Stimulated activated naive B cell treated with anti-CD40 and anti-IgM and Interleukin-4, amounts not matched to agents 10 μg/mL and 1 μg/mL and 100 μg/mL, for 72 hours (primary cell): ENCODE measurements at regions not wholly inside any gene's neighbourhood (a gene's known extent, or its start where the extent isn't known, plus 50 kb on each side); places are given as distances from the start of the nearest gene placed in this dataset.

ENCODE experiments used
- ATAC-seq, 2 donors: fragments of 150-1000 bp; cut with Tn5 transposase; replicated peaks; 2 replicates each; pipeline ENCODE4 v1.10.0; 2021; ENCODE audit warnings: moderate library complexity in 1 of 2
- DNase-seq: peaks from one replicate; pipeline ENCODE4 v3.0.0; 2021
- H3K27ac Mint-ChIP-seq: one replicate; pipeline ENCODE4 v1.8.0; 2022; ENCODE audit warnings: mild to moderate bottlenecking, mixed read lengths
- H3K27me3 Mint-ChIP-seq, 2 donors: one replicate each; pipeline ENCODE4 v1.8.0; 2022; ENCODE audit warnings: mixed read lengths in 2 of 2
- H3K36me3 Mint-ChIP-seq, 2 donors: one replicate each; pipeline ENCODE4 v1.8.0; 2022; ENCODE audit warnings: mixed read lengths in 2 of 2, mild to moderate bottlenecking in 1 of 2
- H3K4me1 Mint-ChIP-seq, 2 donors: one replicate each; pipeline ENCODE4 v1.8.0; 2022; ENCODE audit warnings: mixed read lengths in 2 of 2, mild to moderate bottlenecking in 1 of 2
- H3K4me3 Mint-ChIP-seq, 2 donors: one replicate each; pipeline ENCODE4 v1.8.0; 2022; ENCODE audit warnings: mild to moderate bottlenecking in 2 of 2, mixed read lengths in 2 of 2, moderate library complexity in 1 of 2
- H3K9me3 Mint-ChIP-seq, 2 donors: one replicate each; pipeline ENCODE4 v1.8.0; 2022; ENCODE audit warnings: mixed read lengths in 2 of 2, mild to moderate bottlenecking in 1 of 2

DNA sequence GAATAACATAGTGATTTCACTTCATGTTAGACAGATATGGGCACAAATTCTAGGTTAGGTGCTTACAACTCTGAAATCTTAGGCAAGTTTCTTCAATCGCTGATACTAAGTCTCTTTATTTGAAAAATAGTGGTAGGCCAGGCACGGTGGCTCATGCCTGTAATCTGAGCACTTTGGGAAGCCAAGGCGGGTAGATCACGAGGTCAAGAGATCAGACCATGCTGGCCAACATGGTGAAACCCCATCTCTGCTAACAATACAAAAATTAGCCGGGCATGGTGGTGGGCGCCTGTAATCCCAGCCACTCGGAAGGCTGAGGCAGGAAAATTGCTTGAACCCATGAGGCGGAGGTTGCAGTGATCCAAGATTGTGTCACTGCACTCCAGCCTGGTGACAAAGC lies 729.4 kb downstream of the METTL15 start:
- Mint-ChIP-seq H3K36me3 (no peaks in the 10 kb centered on the region), H3K27ac (no peak overlapping the region), H3K4me1 (no peaks in the 10 kb centered on the region), H3K27me3 (no peaks in the 10 kb centered on the region), H3K4me3 (no peak overlapping the region), H3K9me3 (peaks cover 0 to 4% of the 10 kb centered on the region in 2 donors)
- DNase-seq (no peak), ATAC-seq (no peak)

DNA sequence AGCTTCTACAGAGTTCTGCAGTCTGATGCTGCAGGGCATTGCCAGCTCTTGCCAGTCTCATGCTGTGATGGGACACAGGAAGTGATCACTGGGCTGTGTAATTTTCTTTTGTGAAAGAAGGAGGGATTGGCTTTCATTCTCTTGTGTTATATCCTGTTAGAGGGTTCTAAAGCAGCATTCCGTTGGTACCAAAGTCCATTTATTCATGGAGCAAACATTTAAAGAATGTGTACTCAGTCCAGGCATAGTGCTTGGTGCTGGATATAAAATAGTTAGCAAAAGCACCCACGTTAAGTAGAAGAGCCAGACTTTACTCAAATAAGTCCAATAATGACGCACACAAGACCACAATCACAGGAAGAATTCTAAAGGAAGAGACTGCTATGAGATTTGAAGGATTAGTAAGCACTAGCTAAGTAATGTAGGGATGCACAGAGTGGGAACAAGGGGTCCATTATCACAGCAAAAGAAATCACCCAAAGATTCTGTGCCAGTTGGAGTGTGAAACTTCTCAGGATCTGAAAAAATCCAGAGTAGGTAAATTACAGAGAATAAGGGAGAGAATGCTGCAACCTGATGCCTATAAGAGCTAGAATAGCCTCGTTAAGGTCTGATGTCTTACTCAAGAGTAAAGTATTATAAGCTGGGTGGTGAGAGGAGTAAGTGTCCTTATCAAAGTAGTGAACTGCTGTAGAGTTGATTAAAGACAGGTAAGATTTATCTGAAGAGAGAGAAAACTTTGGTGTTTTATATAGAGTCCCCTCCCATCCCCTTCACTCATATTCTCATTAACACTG lies 728.3 kb downstream of the METTL15 start:
- H3K4me1 Mint-ChIP-seq = no peaks in the 10 kb centered on the region
- ATAC-seq = no peak

DNA sequence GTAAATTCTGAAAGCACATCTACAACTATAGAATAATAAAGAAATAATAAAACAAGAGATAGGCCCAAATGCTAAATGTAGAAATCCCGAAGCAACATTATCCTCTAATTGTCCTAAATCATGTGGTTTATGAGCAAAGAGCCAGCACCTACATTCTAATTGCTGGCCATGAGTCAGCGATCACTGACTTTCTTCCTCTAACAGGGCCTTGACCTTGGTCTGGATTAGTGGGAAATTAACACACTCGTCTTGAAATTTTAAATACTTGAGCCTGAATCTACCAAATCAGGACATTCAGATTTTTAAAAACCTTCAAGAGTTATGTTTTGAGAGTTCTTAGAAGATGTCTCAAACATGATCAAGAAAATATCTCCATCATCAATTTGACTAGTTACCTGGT lies 727.6 kb downstream of the METTL15 start:
- H3K27me3 Mint-ChIP-seq = no peaks in the 10 kb centered on the region
- ATAC-seq = no peak
- H3K36me3 Mint-ChIP-seq = no peaks in the 10 kb centered on the region
- no peaks in the 10 kb centered on the region for H3K4me1 Mint-ChIP-seq
- H3K9me3 Mint-ChIP-seq = peaks cover 0 to 4% of the 10 kb centered on the region in 2 donors
- H3K27ac Mint-ChIP-seq = no peak overlapping the region
- H3K4me3 Mint-ChIP-seq = no peak overlapping the region
- no peak for DNase-seq

More for the DNA sequence above, 728.3 kb downstream of the METTL15 start:
- Mint-ChIP-seq H3K9me3 (peaks cover 0 to 4% of the 10 kb centered on the region in 2 donors), H3K27me3 (no peaks in the 10 kb centered on the region), H3K27ac (no peak overlapping the region), H3K4me3 (no peak overlapping the region), H3K36me3 (no peaks in the 10 kb centered on the region)
- DNase-seq = no peak

DNA sequence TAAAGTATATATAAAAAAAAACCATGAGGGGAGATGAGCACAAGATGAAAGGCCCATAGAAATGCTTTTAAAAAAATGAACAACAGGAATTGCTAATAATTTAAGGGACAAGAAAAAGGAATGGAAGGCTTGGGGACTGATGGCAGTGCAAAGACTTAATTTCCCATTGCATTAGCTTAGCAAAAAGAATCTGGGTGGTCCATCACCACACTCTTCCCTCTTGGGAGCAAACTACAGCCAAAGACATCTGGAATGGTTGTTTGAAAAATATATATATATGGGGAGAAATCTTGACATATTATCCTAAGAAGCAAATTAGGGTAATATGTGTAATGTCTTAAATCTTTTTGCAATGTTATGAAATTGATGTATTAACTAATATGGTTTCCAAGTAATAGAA lies 727.1 kb downstream of the METTL15 start:
- no peak overlapping the region for H3K27ac Mint-ChIP-seq
- H3K9me3 Mint-ChIP-seq = peaks cover 0 to 4% of the 10 kb centered on the region in 2 donors
- H3K36me3 Mint-ChIP-seq = no peaks in the 10 kb centered on the region
- no peaks in the 10 kb centered on the region for H3K27me3 Mint-ChIP-seq
- no peaks in the 10 kb centered on the region for H3K4me1 Mint-ChIP-seq
- no peak for DNase-seq
- no peak for ATAC-seq
- no peak overlapping the region for H3K4me3 Mint-ChIP-seq

DNA sequence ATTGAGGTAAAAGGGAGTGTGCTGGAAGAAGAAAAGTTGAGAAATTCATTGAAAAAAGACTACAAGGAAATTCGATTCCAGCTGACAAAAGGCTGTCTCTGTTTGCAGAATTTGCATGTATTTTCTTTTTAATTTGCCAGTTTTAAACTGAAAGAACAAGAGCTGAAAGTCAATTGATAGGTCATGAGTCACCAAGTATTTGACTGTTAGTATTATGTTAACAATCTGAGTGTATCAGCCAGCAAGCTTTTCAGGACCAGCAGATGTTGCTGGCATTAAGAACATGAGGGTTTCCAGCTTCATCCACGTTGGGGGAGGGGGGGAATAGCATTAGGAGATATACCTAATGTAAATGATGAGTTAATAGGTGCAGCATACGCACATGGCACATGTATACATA lies 726.7 kb downstream of the METTL15 start:
- DNase-seq (no peak), ATAC-seq (no peak)
- H3K27me3 Mint-ChIP-seq = no peaks in the 10 kb centered on the region
- H3K36me3 Mint-ChIP-seq = no peaks in the 10 kb centered on the region
- H3K9me3 Mint-ChIP-seq = peaks cover 0 to 4% of the 10 kb centered on the region in 2 donors
- H3K4me3 Mint-ChIP-seq = no peak overlapping the region
- no peaks in the 10 kb centered on the region for H3K4me1 Mint-ChIP-seq
- no peak overlapping the region for H3K27ac Mint-ChIP-seq

DNA sequence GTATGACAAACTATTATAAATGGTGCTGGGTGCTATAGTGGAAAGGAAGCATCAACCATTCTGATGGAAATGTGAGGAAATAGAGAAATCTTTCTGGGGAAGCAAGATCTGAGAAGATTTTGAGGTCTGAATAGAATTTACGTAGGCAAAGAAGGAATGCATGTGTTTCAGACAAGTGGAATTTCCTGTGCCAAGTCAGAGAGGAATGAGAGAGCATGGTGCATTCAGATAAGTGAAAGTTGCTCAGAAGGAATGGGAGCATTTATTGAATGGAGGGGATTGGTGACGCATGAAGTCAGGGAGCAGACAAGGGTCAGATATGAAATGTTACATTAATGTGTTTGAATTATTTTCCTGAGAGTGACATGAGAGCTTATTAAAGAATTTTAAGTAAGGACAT lies 725.5 kb downstream of the METTL15 start:
- Mint-ChIP-seq H3K4me1 (no peaks in the 10 kb centered on the region), H3K36me3 (no peaks in the 10 kb centered on the region), H3K27ac (no peak overlapping the region), H3K27me3 (no peaks in the 10 kb centered on the region), H3K4me3 (no peak overlapping the region), H3K9me3 (peaks cover 0 to 4% of the 10 kb centered on the region in 2 donors)
- DNase-seq (no peak), ATAC-seq (no peak)

DNA sequence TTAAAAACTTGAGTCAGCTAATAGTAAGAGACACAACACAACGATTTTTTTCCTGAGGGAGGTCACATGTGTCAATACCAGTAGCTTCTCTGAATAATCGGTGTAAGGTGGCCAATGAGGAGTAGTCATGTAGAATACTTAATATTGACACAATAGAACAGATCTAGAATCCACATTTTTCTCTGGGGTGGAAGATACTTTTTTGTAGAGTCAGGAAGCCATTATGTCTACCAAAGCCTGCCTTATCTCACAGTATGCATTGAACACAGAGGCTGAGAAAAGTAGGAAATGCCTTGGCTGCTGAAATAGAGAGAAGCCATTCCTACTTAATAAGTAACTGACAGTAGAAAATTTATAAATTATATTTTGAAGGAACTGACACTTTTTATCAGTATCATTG lies 725.0 kb downstream of the METTL15 start:
- no peaks in the 10 kb centered on the region for H3K4me1 Mint-ChIP-seq
- H3K27me3 Mint-ChIP-seq = no peaks in the 10 kb centered on the region
- ATAC-seq (no peak), DNase-seq (no peak)
- peaks cover 0 to 4% of the 10 kb centered on the region in 2 donors for H3K9me3 Mint-ChIP-seq
- no peaks in the 10 kb centered on the region for H3K36me3 Mint-ChIP-seq
- no peak overlapping the region for H3K27ac Mint-ChIP-seq
- H3K4me3 Mint-ChIP-seq = no peak overlapping the region

DNA sequence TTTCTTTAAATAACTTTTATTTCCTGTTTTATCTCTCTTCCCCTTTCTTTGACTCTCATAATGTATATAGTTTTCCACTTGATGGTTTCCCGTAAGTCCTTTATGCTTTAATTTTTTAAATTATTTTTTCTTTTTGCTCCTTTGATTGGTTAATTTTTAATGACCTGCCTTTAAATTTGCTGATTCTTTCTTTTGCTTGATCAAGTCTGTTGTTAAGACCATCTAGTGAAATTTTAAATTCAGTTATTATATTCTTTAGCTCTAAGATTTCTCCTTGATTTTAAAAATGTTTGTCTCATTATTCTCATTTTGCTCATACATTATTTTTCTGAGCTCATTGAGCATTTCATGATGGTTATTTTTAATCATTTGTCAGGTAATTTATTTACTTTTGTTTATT lies 718.6 kb downstream of the METTL15 start:
- no peaks in the 10 kb centered on the region for H3K27me3 Mint-ChIP-seq
- ATAC-seq (no peak), DNase-seq (no peak)
- H3K4me3 Mint-ChIP-seq = no peak overlapping the region
- peaks cover 0 to 5% of the 10 kb centered on the region in 2 donors for H3K9me3 Mint-ChIP-seq
- no peaks in the 10 kb centered on the region for H3K4me1 Mint-ChIP-seq
- H3K36me3 Mint-ChIP-seq = no peaks in the 10 kb centered on the region
- no peak overlapping the region for H3K27ac Mint-ChIP-seq

DNA sequence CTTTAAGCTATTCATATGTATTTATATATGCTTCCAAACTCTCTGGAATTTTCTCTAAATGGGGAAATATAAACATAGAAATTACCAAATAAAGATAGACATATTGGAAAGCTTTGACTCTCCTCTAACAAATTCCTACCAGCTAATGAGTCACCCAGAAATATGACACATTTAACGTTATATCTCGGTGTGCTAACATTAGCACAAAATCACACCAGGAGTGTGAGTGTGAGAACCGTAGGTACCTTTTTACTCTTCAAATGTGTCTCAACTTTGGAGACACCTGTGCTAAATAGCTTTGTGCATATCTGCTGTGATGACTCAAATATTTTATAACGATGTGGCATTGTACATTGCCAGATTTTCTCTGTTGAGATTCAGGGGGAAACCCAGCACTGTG lies 714.4 kb downstream of the METTL15 start:
- Mint-ChIP-seq H3K9me3 (peaks cover 0 to 5% of the 10 kb centered on the region in 2 donors), H3K27ac (no peak overlapping the region), H3K27me3 (no peaks in the 10 kb centered on the region), H3K4me3 (no peak overlapping the region), H3K36me3 (no peaks in the 10 kb centered on the region), H3K4me1 (no peaks in the 10 kb centered on the region)
- DNase-seq (no peak), ATAC-seq (no peak)

DNA sequence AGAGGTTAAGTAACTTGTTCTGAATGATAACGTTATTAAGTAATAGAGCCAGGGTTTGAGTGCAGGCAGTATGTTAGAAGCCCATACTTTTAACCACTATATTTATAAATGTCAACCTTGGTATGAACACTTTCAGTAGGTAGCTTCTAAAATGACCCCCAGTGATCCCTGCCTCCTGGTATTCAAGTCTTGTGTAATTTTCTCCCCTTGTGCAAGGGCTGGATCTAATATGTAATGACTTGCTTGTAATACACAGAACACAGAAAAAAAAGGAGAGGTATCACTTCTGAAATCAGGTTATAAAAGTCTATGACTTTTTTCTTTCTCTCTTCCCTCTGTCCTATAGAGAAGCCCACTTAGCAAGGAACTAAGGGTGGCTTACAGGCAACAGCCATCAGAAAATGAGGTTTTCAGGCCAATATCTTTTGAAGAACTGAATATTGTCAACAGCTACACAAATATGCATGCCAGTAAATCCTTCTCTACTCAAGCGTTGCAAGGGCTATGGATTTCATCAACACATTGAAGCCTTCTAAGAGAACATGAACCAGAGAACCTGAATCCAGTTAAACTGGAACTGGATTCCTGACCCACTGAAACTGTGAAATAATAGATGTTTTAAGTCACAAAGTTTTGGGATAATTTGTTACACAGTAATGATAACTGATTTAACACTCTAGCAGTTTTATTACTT lies 712.3 kb downstream of the METTL15 start:
- Mint-ChIP-seq H3K9me3 (no peaks in the 10 kb centered on the region), H3K4me1 (no peaks in the 10 kb centered on the region), H3K4me3 (no peak overlapping the region), H3K36me3 (no peaks in the 10 kb centered on the region), H3K27ac (no peak overlapping the region), H3K27me3 (no peaks in the 10 kb centered on the region)
- ATAC-seq = no peak
- no peak for DNase-seq

DNA sequence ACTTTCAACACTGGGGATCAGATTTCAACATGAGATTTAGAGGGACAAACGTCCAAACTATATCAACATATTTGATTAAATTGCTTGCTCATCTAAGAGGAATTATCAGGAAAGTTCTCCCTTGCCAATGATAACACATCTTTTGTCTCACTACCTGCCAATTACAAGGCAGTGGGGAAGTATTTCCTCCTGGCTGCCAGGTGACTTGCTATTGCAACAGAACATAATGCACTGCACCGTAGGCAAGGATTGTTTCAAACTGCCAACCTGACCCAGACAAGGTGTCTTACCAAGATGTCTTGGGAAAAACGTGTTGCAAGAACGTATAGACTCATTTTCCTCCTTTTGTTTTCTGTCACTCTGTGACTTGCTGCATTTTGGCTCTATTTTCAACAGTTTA lies 711.6 kb downstream of the METTL15 start:
- Mint-ChIP-seq H3K4me1 (no peaks in the 10 kb centered on the region), H3K9me3 (no peaks in the 10 kb centered on the region), H3K36me3 (no peaks in the 10 kb centered on the region), H3K27me3 (no peaks in the 10 kb centered on the region), H3K4me3 (no peak overlapping the region), H3K27ac (no peak overlapping the region)
- ATAC-seq (no peak), DNase-seq (no peak)

DNA sequence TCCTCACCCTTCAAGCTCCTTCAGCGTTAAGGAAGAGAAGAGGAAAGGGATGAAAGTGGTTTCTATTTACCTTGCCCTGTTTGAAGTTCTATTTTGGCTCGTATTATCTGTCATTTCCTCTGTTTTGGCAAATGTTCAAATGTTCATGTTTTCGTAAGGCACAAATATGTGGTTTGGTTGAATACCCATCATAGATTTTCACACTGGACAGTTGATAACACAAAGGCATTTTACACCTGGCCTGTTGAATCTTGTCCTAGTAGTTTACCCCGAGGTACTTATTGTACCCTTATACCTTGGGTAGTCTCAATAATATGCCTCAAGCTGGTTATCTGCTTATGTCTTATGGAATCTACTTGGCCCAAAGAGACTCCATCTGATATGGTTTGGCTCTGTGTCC lies 706.9 kb downstream of the METTL15 start:
- Mint-ChIP-seq H3K4me1 (no peaks in the 10 kb centered on the region), H3K27ac (no peak overlapping the region), H3K9me3 (no peaks in the 10 kb centered on the region), H3K27me3 (no peaks in the 10 kb centered on the region), H3K4me3 (no peak overlapping the region), H3K36me3 (no peaks in the 10 kb centered on the region)
- ATAC-seq = no peak
- DNase-seq = no peak

DNA sequence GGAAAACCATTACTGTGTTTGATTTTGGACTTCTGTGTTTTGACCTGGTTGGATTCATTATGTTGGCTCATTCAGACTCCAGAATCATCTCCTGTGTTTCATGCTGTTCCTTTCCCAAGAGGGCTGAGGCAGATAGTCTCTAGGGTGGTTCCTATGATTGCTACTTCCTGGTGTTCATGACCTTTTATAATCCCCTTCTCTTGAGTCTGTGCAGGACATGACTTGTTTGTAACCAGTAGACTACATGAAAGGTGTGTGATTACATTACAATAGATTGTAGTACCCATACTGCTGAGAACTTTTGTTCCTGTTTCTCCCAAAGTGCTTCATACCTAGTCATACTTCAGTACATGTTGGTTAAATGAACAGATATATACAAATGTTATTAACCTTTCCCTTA lies 700.6 kb downstream of the METTL15 start:
- Mint-ChIP-seq H3K36me3 (no peaks in the 10 kb centered on the region), H3K27me3 (no peaks in the 10 kb centered on the region), H3K4me1 (no peaks in the 10 kb centered on the region), H3K9me3 (peaks cover 0 to 2% of the 10 kb centered on the region in 2 donors), H3K27ac (no peak overlapping the region), H3K4me3 (no peak overlapping the region)
- DNase-seq (no peak), ATAC-seq (no peak)

DNA sequence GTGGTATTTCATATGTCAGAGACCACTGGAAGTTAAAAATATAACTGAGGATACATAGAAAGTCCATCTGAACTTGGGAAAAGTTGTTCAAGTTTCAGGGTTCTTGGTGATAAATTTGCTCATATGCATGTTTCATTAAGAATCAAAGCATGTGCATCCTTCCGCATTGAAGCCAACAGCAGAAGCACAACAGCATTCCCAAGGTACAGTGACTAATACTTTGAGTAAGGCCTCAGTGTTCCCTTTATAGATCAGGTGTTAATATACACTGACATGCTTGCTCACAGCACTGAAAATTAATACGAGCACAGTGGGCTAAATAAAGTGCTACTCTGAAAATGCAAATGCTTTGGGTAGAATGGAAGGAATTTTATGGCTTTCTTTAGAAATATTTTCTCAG lies 691.1 kb downstream of the METTL15 start:
- Mint-ChIP-seq H3K9me3 (peaks cover 4 to 14% of the 10 kb centered on the region in 2 donors), H3K4me1 (no peaks in the 10 kb centered on the region), H3K4me3 (no peak overlapping the region), H3K27ac (no peak overlapping the region), H3K27me3 (no peaks in the 10 kb centered on the region), H3K36me3 (no peaks in the 10 kb centered on the region)
- no peak for DNase-seq
- no peak for ATAC-seq

DNA sequence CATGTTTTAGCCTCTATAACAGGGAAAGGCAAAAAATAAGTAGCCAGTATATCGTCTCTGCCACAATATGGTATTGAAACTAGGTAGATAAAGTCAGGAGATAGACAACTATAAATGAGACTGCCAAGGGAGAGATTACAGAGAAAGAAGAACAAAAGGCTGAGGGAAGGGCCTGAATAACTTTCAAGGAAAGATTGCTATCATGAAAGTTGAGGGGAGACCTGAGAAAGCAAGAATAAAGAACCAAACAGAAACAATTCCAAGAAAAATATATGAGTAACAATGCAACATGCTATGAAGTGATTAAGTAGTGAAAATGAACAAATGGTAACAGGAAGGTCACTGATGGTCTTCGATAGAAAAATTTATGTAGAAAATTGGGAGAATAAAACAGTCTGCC lies 690.1 kb downstream of the METTL15 start:
- DNase-seq = no peak
- Mint-ChIP-seq H3K4me3 (no peak overlapping the region), H3K9me3 (peaks cover 4 to 18% of the 10 kb centered on the region in 2 donors), H3K4me1 (no peaks in the 10 kb centered on the region), H3K27me3 (no peaks in the 10 kb centered on the region), H3K36me3 (no peaks in the 10 kb centered on the region), H3K27ac (no peak overlapping the region)
- ATAC-seq = no peak
